Cerebellar cortex (tissue), 1 donor: ENCODE measurements at regions not wholly inside any gene's neighbourhood (a gene's known extent, or its start where the extent isn't known, plus 50 kb on each side); places are given as distances from the start of the nearest gene placed in this dataset.

Source experiments
- DNase-seq: peaks from one replicate; pipeline ENCODE4 v3.0.0-alpha.2; 2015; ENCODE audit warnings: low spot score

GRCh38 chr14:98758440-98758839 is 513.6 kb downstream of the BCL11B start:
- DNase-seq, result no peak

- no peak for DNase-seq
Observed at GRCh38 chr14:98761993-98762392, 510.0 kb downstream of the BCL11B start.

- DNase-seq, result no peak
Observed at GRCh38 chr14:98766818-98767217, 505.2 kb downstream of the BCL11B start.

GRCh38 chr14:98769326-98769725 is 502.7 kb downstream of the BCL11B start:
- no peak for DNase-seq

- DNase-seq, result no peak
Observed at GRCh38 chr14:98770151-98770550, 501.8 kb downstream of the BCL11B start.

- no peak for DNase-seq
Observed at GRCh38 chr14:98773814-98774213, 498.2 kb downstream of the BCL11B start.

GRCh38 chr14:98775892-98776291 is 496.1 kb downstream of the BCL11B start:
- DNase-seq, result no peak

GRCh38 chr14:98782062-98782461 is 489.9 kb downstream of the BCL11B start:
- DNase-seq, result no peak

GRCh38 chr14:98785578-98785977 is 486.4 kb downstream of the BCL11B start:
- no peak for DNase-seq

- DNase-seq, result no peak
Observed at GRCh38 chr14:98786456-98786855, 485.5 kb downstream of the BCL11B start.

- DNase-seq, result no peak
Observed at GRCh38 chr14:98791661-98792060, 480.3 kb downstream of the BCL11B start.

GRCh38 chr14:98792171-98792570 is 479.8 kb downstream of the BCL11B start:
- DNase-seq, result no peak

- DNase-seq, result no peak
Observed at GRCh38 chr14:98798099-98798498, 473.9 kb downstream of the BCL11B start.

GRCh38 chr14:98799891-98800290 is 472.1 kb downstream of the BCL11B start:
- no peak for DNase-seq

- DNase-seq, result no peak
Observed at GRCh38 chr14:98802044-98802443, 470.0 kb downstream of the BCL11B start.

- no peak for DNase-seq
Observed at GRCh38 chr14:98803196-98803595, 468.8 kb downstream of the BCL11B start.

GRCh38 chr14:98808494-98809407 is 463.2 kb downstream of the BCL11B start:
- no peak for DNase-seq

- no peak for DNase-seq
Observed at GRCh38 chr14:98816195-98816594, 455.8 kb downstream of the BCL11B start.

GRCh38 chr14:98816720-98817119 is 455.3 kb downstream of the BCL11B start:
- no peak for DNase-seq

- no peak for DNase-seq
Observed at GRCh38 chr14:98819132-98819866, 452.7 kb downstream of the BCL11B start.

- no peak for DNase-seq
Observed at GRCh38 chr14:98819867-98820206, 452.2 kb downstream of the BCL11B start.

GRCh38 chr14:98822917-98823316 is 449.1 kb downstream of the BCL11B start:
- DNase-seq, result no peak

GRCh38 chr14:98826618-98827017 is 445.4 kb downstream of the BCL11B start:
- no peak for DNase-seq
